Cardiac septum (tissue), 1 donor: ENCODE measurements at regions not wholly inside any gene's neighbourhood (a gene's known extent, or its start where the extent isn't known, plus 50 kb on each side); places are given as distances from the start of the nearest gene placed in this dataset.
"Not testable (repeated sequence)": the region's sequence is repeated elsewhere in the genome, so short reads cannot be mapped to it uniquely, and the experiment has no call there.

Source experiments
- DNase-seq: peaks from one replicate; pipeline ENCODE4 v3.0.0-alpha.2; 2020; ENCODE audit warnings: low spot score
- intact Hi-C: fragments of 100-400 bp; cut with DNase I; formaldehyde crosslinking; loops from one replicate; pipeline ENCODE4 v1.14.0; 2022
- donor health status: DM: no; HTN: no; CAD: no.

DNA sequence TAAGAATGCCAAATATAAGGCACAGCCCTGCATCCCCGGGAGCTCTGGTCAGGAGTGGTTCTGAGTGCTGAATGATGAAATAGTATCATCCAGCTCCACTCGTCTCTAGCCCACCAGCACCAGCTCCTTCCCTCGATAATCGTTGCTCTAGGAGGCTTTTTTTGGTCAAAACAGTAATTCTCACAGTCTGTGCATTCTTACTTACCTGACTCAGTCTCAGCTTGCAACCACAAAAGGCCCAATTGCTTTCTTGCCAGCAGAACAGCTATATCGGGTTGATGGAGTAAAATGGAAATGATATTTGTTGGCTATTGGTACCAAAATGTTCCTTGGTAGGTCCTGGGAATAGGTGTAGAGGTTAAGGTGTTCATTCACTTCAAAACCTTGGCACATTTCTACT, 94.8 kb downstream of the BMP4 start:
- intact Hi-C loops = no loop called here
- DNase-seq = no peak

DNA sequence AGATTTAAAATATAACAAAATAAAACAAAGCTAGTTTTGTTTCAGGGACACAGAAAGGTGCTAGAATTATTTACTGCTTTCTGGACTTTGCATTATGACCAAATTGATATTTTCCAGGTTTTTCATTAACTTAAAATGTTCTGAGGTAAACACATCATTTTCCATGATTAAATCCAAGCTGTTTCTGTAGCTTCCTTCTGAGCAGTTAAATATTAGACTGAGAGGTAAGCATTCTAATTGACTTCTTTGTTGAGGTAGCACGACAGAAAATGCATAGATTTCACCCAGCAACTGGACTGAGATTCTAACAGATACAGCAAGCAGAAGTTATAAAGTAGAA, 98.3 kb downstream of the BMP4 start:
- intact Hi-C loops = no loop called here
- DNase-seq = no peak

DNA sequence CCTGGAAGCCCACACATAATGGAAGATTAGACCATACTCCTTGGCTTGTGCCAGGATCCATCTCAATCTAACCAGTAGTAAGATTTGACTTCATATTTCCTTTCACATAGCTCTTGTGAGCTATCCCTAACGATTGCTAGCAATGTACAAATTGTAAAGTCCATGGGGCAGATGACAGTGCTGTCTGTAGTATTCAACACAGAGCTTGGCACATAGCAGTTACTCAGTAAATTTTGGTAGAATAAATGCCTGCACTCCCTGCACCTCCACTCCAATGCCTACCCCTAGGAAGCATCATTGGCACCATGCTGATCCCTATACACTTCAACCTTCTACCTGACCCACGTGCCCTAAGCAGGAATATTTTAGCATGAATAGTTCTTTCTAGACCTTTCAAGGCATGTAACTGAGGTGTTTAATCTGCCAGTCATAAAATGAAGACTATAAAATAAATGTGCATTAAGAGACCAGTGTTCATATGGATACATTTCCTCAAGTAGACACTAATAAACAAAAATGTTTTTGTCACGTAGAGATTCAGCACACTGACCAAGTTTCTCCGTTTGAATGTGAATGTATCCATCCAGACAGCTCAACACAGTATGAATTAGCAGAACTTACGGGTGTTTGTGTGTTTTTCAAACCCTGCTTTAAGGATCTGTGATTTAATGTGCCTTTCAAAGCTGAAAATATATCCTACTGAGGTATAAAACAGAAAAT, 98.8 kb downstream of the BMP4 start:
- intact Hi-C loops = no loop called here
- DNase-seq = no peak

DNA sequence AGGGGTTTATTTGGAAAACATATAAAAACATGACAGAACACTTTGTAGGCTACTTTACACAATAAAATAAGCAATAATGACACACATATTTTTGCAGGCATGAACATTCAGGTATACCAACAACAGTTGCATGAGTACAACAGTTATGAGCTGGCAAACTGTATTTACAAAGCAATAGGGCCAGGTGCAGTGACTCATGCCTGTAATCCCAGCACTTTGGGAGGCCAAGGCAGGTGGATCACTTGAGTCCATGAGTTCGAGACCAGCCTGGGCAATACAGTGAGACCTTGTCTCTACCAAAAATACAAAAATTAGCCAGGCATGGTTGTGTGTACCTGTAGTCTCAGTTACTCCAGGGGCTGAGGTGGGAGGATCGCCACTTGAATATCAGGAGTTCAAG, 101.1 kb downstream of the BMP4 start:
- intact Hi-C loops = no loop called here
- no peak for DNase-seq

DNA sequence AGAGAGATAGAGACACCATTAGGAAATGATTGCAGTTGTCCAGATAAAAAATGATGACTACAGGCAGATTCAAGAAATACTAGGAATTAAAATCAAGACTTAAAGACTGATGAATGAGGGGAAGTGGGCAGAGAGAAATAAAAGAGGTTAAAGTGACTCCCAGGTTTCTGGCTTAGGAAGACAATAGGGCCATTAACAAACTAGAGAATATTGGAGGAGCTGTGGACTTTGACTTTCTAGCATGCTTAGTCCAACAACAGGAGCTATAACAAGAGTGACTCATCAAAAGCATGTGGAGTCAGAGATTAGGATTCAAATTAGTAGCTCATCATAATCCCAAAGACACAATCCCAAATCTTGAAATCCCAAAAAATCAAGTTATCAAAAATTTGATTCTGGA, 101.5 kb downstream of the BMP4 start:
- intact Hi-C loops = no loop called here
- DNase-seq = no peak

DNA sequence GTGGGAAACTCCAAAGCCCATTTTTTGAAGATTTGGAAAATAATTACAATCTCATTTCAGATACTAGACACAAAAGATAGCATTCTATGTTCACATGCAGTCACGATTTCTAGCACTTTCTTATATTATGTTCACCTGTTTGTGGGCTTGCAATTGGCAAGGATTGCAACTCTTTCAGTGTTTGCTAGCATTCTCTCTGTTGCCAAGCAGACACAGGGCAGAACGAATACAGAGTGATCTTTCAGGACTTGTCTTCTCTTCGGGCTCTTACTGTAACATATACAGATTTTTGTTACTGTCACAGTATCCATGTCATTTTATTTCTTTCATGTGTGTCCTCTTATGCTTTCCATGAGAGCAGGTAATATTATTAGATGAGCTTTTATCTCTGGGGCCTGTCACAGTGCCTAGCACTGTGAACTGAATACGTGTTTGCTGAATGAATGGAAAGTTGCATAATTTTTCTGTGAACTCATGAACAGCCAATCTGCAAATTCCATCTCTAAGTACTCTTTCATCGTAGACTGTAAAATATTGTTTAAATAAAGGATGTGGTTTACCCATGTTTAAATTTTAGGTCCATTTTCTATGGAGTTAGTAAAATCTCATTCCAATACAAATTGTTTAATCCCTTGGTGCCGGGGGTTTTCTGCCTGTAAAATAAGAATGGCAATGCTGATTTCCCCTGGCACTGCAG, 105.1 kb downstream of the BMP4 start:
- intact Hi-C loops = no loop called here

DNA sequence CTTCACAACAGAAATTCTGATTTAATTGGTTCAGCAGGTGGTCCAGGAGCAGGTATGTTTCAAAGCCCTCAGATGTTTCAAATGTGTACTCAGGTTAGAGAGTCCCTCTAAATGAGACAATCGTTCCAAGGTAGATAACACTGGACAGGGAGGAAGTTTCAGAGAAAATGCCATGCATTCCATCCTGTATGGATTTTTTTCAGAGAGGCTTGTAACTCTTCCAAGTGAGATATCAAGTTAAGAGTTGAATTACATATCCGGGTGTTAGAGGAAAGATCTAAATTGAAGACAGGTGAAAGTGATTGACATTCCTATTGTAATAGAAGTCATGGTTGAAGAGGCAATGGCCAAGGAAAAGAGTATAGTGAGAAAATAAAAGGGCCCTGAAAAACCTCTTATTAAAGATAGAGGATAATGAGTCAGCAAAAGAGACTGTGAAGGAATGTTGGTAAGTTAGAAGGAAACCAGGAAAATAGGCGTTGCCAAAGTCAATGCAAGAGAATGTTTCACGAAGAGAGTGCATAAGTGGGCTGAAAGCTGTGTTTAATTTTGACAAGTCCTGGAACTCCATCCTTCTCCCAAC, 105.8 kb downstream of the BMP4 start:
- intact Hi-C loops = no loop called here
- DNase-seq = no peak

More for the DNA sequence above, 105.1 kb downstream of the BMP4 start:
- DNase-seq = no peak

DNA sequence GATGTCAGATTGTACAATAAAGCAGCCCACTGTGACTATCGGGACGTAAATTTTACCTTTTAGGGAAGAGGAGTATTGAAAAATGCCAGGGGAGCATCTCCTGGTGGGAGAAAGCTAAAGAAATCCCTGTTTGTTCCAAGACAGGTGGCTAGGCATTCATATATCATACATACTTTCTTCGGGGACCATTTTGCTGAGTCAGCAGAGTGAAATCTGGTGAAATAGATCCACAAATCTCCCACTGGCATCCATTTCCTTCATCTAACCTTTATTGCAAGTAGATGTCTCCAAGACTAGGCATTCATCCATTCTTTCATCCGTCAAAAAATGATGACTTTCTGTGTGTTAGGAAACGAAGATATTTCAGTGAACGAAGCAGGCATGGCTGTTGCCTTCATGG, 107.1 kb downstream of the BMP4 start:
- intact Hi-C loops = no loop called here
- no peak for DNase-seq

DNA sequence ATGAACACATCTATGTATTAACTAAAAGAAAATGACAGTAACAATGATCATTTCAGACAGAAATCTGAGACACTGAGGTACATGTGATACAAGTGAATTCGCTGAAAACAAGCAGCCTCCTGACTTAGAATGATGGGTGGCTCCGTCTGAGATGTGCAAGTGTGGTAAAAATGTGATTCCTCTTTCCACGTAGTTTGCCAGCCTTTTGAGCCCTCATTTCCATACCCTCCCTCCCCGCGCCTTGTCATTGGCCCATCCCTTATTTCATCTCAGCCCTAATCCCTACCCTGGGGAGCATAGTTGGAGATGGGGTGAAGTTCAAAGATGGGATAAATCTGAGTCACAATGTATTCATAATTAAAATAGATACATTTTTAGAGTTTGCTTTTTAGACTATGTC, 107.8 kb downstream of the BMP4 start:
- DNase-seq = no peak
- intact Hi-C loops = no loop called here

DNA sequence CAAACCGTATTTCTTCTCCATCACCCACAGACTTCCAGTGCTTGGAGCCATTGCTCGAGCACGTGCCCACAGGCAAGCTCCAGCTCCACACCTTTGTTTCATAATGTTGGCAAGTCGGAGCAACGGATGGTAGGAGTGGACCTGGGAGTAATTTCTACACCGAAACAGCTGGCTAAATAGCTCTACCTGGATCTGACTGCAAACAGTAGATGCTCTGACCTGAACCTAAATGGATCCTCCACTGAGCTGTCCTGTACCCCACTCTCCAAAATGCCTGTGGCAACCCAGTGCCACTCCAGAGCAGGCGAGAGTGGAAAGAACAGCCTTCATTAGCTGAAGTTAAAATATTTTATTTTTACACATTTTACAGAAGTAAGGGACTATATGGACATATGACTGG, 108.7 kb downstream of the BMP4 start:
- intact Hi-C loops = no loop called here
- no peak for DNase-seq

DNA sequence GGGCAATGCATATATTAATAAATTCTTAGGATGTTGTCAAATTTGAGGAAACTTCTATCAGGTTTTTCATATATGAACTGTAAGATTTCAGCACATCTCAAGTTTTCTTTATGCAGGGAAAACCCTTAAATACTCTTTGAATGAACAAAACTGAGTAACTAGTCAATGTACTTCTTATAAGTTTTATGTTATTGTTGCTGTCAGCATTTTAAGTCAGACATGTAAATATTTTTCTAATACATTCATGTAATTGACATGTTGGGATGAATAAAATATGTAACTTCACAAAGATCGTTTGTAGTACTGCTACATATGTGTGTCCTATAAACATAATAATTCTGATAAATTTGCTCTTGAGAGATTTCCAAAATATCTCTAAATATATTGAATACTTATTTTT, 109.6 kb downstream of the BMP4 start:
- intact Hi-C loops = no loop called here
- no peak for DNase-seq

DNA sequence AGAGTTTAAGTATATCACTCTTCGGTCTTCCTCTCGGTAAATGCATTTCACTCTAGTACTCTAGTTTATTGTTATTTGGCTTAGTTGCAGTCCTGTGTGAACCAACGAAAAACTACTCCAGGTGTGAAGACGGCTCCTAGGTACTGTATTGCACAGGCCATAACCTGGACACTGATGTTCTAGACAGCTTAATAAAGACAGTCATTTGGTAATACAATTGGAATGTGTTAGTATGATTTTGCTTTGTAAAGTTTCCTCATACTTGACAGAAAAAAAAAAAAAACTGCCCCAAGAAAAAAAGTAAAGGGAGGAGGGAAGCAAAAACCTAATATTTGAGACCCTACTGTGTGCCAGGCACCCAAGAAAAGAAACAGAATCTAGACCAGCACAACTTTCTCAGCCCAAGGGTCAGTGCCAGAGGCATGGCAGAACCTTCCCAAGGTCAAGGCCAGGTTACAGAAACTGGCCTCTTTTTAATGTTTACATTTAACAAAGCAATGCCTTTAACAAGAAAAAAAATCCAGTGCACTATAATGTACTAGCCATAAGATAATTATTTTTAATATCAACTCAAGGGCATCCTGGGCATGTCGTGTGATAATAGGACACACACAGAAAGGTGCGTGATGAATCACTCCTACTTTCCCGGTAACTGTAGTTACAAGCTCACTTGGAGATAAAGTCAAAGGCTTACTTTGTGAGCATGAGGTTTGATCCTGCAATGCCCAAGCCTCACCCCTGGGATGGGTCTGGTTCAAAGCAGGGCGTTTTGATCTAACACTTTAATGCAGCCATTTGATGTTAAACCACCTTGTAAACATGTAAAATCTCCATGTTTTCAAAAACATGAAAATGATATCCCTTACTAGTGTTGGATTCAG, 110.6 kb downstream of the BMP4 start:
- intact Hi-C loops = no loop called here
- no peak for DNase-seq

DNA sequence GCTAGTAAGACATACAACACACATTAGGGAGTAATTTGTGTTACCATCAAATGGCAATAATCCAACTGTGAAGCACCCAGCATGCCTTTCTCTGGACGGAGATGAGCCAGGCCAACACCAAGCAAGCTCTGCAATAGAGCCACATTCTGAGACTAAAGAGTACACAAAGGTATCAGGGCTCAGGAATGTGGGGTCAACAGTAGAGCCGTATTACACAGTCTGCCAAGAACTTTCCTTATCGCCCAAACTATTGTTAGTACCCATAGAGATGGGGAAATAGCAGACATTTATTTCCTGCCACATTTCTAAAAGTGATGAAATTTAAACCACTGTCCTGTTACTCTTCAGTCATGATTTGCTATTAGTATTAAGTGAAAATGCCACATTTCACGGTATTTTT, 113.7 kb downstream of the BMP4 start:
- no peak for DNase-seq
- intact Hi-C loops = no loop called here

DNA sequence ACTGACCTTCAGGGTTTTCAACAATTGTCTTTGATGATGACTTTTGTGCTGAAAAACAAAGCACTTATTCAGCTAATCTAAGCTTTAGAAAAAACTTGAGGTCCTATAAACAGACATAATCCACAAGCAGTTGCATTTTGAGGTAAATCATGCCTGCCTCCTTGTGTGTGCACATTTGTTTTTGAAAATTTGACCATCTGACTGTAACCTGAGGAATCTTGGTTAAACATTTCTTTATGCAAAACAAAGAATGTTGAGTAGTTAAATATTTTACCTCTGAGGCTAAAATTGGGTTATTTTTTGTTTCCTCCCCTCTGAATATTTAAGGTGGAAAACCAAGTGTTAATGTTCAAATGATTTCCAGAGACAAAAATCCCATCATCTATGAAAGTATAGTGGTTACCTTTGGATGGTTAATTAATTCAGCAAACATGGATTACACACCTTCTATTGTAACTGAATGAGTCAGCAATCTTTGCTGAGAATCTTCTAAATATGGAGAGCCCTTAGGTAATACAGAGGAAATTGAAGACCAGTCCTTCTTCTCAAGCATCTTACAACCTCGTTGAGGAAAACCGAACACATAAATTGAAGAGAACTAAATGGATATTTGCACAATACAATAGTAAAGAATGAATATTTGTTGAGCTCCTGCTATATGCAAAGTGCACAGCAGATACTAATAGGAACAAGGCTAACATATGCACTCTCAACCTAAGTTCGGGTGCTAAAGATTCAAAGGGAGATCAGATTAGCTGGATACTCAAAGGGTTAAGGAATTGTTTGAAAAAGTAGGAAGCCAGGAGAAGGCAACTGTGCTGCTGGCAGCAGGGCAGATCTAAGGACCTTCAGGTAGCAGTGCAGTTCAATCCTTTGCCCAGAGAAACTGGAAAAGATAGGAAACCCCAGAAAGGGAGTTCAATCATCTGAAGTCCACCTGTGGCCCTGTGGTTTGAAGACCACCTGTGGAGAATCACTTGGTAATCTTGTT, 115.2 kb downstream of the BMP4 start:
- DNase-seq = no peak
- intact Hi-C loops = no loop called here

DNA sequence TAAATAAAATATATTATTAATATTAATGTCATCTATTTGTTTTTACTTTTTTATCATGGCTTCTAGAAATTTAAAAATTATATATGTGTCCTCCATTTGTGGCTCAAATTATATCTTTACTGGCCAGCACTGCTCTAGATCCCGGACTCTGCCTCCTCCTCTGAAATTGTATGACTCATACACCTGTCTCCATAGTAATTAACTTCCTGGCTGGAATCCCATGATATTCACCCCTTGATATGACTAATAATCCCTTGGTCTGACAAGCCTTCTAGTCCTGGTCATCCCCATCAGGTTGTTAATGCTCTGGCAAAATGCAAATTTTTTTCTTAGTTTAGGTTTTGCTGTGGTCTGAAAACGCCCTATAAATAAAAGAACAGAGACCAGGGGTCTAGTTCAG, 116.2 kb downstream of the BMP4 start:
- intact Hi-C loops = no loop called here
- no peak for DNase-seq

DNA sequence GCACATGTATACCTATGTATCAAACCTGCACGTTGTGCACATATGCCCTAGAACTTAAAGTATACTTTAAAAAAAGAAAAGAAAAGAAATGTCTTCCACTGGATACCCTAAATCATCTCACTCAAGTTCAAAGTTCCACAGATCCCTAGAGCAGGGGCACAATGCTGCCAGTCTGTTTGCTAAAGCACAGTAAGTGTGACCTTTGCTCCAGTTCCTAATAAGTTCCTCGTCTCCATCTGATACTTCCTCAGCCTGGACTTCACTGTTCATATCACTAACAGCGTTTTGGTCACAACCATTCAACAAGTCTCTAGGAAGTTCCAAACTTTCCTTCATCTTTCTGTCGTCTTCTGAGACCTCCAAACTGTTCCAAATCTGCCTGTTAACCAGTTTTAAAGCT, 118.3 kb downstream of the BMP4 start:
- no peak for DNase-seq
- intact Hi-C loops = no loop called here

DNA sequence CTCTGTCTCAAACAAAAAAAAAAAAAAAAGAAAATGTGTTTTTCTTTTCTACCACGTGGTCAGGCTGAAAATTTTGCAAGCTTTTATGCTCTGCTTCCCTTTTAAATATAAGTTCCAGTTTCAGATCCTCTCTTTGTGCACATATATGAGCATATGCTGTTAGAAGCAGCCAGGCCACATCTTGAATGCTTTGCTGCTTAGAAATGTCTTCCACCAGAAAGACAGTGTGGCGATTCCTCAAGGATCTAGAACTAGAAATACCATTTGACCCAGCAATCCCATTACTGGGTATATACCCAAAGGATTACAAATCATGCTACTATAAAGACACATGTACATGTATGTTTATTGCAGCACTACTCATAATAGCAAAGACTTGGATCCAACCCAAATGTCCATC, 119.0 kb downstream of the BMP4 start:
- intact Hi-C loops, DNase-seq: not testable (repeated sequence)

DNA sequence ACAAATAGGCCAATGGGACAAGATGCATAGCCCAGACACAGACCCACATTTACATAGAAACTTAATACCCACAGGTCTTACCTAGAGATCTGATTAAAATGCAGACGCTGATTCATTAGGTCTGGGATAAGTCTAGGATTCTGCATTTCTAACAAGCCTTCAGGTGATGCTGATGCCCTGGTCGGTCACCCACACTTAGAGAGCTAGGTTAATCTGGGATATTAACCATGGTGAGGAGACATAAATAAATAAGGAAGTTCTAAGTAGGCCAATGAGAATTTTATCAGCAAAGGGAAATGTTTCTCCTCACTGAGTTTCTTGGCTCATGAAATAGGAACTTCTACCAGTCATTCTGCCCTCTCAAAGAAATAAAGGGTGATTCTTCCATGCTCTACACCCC, 120.1 kb downstream of the BMP4 start:
- DNase-seq = no peak
- intact Hi-C loops = no loop called here

DNA sequence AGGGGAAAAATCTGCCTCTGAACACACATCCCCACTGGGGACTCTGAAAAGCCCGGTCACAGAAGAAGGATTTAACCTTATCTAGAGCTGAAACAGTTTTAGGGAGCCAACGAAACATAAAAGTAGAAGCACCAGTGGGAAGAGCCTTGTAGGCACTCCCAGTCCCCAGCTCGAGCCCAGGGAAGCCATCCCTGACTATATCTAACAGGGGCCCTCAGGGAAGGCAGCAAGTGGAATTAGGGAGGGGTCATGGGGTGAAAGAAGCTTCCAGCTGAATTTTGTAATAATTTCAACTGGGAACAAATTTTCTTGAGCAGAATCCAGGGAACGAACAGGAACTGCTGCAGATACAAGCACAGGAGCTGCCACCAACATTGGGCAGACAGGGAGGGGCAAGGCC, 127.8 kb downstream of the BMP4 start:
- DNase-seq = no peak
- intact Hi-C loops = no loop called here
